ENCODE measurements at regions not wholly inside any gene's neighbourhood (a gene's known extent, or its start where the extent isn't known, plus 50 kb on each side); places are given as distances from the start of the nearest gene placed in this dataset.

GRCh38 chr20:11755071-11755841 lies 162.4 kb upstream of the BTBD3 start (continued):
- TF ChIP-seq ZNF331 (CRISPR knock-in tag; IDR thresholded peaks at IDR 0.05; ENCODE audit: low read depth), result no peak
- no peak for TF ChIP-seq ETS1 (IDR thresholded peaks at IDR 0.05)
- TF ChIP-seq CREB1 (CRISPR knock-in tag; IDR thresholded peaks at IDR 0.05; ENCODE audit: low read depth), result no peak

- H3K4me3 ChIP-seq, result no peak overlapping the region
- ATAC-seq (no peak), DNase-seq (ENCODE audit: low spot score) (no peak)
- no peak overlapping the region for H3K4me2 ChIP-seq
- no peaks in the 10 kb centered on the region for H4K20me1 ChIP-seq (replicated peaks; ENCODE audit: insufficient read depth)
- Mint-ChIP-seq H3K27ac (no peak overlapping the region), H3K9me3 (peaks cover 4% of the 10 kb centered on the region; the same call in 2 of the 3 replicates), H3K27me3 (ENCODE audit: insufficient read depth, low read depth, poor library complexity) (no peaks in the 10 kb centered on the region), H3K4me1 (peaks cover 12% of the 10 kb centered on the region), H3K4me3 (no peak overlapping the region), H3K36me3 (ENCODE audit: low read depth) (no peaks in the 10 kb centered on the region)
- no peaks in the 10 kb centered on the region for H3F3A ChIP-seq (replicated peaks; ENCODE audit: low read depth)
- H3K27me3 ChIP-seq (ENCODE audit: insufficient read depth), result no peaks in the 10 kb centered on the region
- no peaks in the 10 kb centered on the region for H3K79me2 ChIP-seq (replicated peaks; ENCODE audit: insufficient read depth)
- H2AFZ ChIP-seq, result no peak overlapping the region
- H3K4me1 ChIP-seq (ENCODE audit: insufficient read depth), result peaks cover 11% of the 10 kb centered on the region
- no peaks in the 10 kb centered on the region for H3K36me3 ChIP-seq (ENCODE audit: insufficient read depth)
- H3K27ac ChIP-seq (ENCODE audit: low read depth), result no peak overlapping the region
- peaks cover 6% of the 10 kb centered on the region; the same call in 1 of the 2 replicates for H3K9me2 ChIP-seq (ENCODE audit: insufficient read depth)
- no peak for TF ChIP-seq ZNF114 (CRISPR knock-in tag; IDR thresholded peaks at IDR 0.05)
- TF ChIP-seq ZNF462 (CRISPR knock-in tag; IDR thresholded peaks at IDR 0.05), result no peak
- TF ChIP-seq REST (IDR thresholded peaks at IDR 0.05; ENCODE audit: unreplicated experiment), result no peak
- TF ChIP-seq EZH2phosphoT487 (IDR thresholded peaks at IDR 0.05; ENCODE audit: unreplicated experiment), result no peak
- no peak for TF ChIP-seq JUNB (IDR thresholded peaks at IDR 0.05; ENCODE audit: unreplicated experiment)
- no peak for TF ChIP-seq ZNF331 (CRISPR knock-in tag; IDR thresholded peaks at IDR 0.05; ENCODE audit: low read depth)
- no peak for TF ChIP-seq CTCF (conservative IDR thresholded peaks at IDR 0.05; ENCODE audit: low read depth in 2 of 2)
- TF ChIP-seq STAT1 (IDR thresholded peaks at IDR 0.05; ENCODE audit: unreplicated experiment), result no peak
- no peak for TF ChIP-seq CREB1 (CRISPR knock-in tag; IDR thresholded peaks at IDR 0.05; ENCODE audit: low read depth)
- TF ChIP-seq EZH2 (IDR thresholded peaks at IDR 0.05; ENCODE audit: low read depth, unreplicated experiment), result no peak
- no peak for TF ChIP-seq POLR2AphosphoS5 (IDR thresholded peaks at IDR 0.05; ENCODE audit: low read depth)
Observed at GRCh38 chr20:11761497-11761896, 156.2 kb upstream of the BTBD3 start.

Measured in GM23338 (cell line).